ENCODE measurements at regions not wholly inside any gene's neighbourhood (a gene's known extent, or its start where the extent isn't known, plus 50 kb on each side); places are given as distances from the start of the nearest gene placed in this dataset.

DNA sequence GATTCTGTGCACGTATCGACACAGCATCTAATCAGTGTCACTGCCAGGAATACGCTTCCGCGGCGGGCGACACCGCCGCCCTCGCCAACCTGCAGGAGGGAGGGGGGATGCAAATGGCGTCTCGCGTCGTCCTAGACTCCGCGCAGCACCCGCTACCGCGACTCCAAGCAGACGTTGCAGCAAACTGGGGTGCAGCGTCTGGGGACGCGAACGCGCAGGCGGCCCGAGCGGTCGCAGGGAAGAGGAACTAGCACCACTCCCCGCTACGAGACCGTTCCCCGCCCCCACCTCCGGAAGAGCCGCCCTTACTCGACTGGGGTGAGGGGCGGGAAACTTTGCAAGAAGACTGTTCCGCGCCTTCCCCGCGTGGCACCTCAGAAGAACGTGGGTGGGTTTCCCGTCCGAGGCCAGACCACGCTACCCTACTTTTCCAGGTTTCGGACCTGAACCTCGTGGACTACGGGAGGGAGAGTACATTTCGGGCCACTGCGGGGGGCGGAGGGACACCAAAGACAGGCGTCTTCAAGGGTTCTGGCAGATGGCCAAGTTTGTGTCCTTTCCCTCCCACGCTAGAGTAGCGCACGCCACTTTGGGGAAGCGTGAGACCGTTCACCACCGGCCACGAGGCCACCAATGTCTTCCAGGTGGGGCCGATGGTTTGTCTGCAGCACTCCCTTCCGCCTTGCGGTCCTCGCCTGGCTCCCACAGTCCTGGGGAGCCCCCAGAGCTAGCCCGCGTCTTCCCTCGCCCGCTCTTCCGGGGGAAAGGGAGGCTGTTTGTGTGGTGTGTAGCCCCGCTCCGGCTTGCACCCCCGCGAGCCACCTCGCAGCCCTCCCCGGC lies 78.0 kb upstream of the BCOR start:
- peak; percentile 61 for DNase-seq

- DNase-seq, result no peak
Observed at GRCh38 chrX:40174854-40175510, 77.2 kb upstream of the BCOR start.

GRCh38 chrX:40174001-40174853 lies 76.5 kb upstream of the BCOR start:
- DNase-seq, result peak; percentile 52

DNA sequence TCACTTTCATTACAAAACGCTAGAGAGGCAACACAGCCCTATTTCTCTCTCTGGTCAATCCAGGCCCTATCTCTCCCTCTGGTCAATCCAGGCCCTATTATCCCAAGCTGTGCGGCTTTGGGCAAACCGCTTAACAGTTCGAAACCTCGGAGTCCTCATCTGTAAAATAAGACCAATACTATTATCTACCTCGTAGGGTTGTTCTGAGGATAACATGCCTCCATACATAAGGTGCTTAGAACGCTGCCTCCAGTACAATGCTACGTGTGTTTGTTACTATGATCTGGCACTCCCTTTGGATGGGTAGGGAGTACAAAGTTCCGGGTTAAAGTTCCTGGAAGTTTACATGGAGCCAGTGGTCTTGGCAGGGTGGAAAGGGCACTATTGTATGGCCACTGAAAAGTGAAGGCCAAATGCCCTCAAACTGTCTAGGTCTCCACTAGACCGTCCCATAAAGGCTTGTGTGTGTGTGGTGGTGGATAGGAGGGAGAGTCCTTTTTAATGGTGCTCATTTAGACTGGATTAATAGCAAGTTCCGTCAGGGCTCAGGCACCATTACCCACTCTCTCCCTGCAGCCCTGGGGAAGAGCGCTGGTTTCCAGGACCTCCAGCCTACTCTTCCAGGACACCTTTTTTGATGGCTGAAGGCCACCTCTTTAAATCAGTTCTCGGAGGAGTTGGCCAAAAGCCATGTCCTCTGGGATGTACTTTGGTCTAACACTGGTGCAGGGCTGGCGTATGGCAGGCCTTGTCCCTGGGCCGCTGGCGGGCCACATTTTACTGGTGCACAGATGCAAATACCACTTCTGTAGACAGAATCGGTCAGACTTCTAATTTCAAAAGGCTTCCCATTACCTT lies 75.6 kb upstream of the BCOR start:
- DNase-seq, result no peak

DNA sequence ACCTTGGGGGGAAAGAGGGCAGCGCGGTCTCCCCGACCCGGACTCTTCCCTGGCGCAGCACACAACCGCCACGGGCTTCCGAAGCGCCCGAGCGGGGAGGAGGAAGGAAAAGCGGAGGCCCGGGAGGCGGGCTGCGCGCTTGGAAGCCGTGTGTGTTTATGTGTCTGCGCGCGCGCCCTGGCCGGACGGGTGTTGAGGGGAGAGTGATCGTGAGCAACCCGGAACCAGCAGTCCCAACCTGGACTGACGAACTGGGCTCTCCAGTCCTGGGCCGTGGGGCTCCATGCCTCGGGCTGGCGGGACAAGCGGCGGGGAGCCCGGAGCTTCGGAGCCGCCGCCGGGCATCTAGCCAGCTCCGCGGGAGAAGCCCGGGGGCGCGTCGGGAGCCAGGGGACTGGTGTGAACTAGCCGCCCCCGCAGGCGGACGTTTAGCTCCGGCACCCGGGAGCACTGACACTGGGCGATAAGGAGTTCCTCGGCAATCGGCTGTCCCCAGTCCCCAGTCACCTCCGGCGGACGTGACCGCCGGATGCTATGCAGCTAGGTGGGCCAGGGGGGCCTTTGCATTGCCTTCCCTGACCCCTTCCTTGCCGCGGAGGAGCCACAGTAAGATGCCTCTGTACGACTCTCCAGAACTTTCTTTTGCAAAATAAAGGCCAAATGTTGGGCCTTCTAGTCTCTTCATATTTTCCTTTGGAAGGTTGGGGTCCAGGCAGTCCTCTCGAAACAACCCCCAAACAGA lies 74.8 kb upstream of the BCOR start:
- DNase-seq, result no peak

- no peak for DNase-seq
Observed at GRCh38 chrX:40171513-40172400, 74.0 kb upstream of the BCOR start.

DNA sequence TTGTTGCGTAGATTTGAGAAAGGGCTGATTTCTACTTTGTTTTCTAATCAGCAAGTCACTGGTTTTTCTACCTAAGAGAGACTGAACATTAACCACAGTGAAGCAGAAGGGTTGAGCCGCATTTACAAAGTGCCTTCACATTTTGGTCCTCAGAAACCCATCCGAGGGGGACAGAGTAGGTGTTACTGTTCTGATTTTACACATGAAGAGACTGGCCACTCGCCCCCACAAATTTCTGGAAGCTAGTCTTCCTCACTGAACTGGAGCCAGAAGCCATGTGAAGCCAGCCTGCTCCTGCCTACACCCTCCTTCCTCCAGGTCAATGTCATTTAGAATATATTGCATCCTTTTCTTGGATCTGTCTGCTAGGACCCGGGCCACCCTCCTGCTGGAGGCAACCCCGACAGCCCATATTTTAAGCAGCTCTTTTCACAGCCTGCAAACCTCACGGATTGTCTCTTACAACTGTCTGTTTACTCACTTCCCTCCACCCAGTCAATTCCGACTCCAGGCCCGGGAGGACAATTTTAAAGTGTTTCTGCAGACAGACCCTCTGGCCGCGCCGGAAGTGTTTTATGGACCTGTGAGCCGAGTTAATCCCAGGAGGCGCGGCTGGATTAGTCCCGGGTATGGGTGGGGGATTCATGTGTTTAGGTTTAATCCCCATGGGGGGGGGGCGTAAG lies 73.2 kb upstream of the BCOR start:
- DNase-seq, result no peak

- peak; percentile 82 for DNase-seq
Observed at GRCh38 chrX:40169193-40170101, 71.7 kb upstream of the BCOR start.

- DNase-seq, result peak; percentile 79
Observed at GRCh38 chrX:40168480-40169011, 70.8 kb upstream of the BCOR start.

GRCh38 chrX:40167850-40168479 lies 70.2 kb upstream of the BCOR start:
- DNase-seq, result no peak

DNA sequence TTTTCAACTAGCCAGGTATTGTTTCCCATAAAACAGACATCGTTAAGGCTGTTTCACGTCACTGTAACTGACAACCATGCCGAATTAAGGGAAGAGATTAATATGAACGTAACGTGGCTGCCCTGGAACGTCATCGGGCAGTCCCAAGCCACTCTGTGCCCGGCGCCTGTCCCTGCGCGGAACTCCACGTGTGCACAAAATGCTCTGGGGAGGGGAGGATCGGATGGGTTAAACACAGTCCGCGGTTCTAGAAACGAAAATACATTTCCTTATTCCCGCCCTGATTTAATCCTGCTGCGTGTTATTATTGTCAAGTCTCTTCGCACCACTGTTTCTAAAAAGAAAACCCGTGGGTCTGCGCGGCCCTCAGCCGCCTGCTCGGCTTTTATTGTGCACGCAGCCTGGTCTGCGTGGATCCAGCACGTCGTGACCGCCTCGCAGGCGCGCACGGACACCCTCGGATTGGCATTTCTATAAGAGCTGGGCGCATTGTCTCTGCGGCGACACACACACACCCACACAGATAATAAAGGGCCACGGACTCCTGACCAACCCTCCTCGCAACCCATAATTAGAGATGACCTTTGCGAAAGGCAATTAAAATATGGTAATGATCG lies 69.6 kb upstream of the BCOR start:
- no peak for DNase-seq

- no peak for DNase-seq
Observed at GRCh38 chrX:40166582-40166981, 68.8 kb upstream of the BCOR start.

GRCh38 chrX:40165861-40166260 lies 68.1 kb upstream of the BCOR start:
- DNase-seq, result no peak

GRCh38 chrX:40165206-40165605 lies 67.4 kb upstream of the BCOR start:
- DNase-seq, result no peak

DNA sequence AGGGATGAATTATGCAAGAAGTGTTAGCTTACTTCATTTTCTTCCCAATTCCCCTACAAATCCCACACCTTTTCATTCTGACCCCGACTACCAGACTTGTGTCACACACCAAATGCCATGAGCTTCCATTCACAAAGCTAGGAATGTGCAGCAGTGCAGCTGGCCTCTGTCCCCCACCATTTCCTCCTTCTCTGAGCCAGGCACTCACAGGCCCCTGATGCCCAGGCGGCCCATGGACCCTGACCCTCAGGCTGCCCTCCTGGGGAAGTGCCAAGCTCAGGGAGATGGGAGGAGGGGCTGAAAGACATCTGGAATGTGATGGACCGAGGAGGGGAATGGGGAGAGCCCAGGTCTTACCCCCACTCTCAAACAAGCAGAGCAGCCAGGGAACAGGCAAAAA lies 67.0 kb upstream of the BCOR start:
- DNase-seq, result no peak

DNA sequence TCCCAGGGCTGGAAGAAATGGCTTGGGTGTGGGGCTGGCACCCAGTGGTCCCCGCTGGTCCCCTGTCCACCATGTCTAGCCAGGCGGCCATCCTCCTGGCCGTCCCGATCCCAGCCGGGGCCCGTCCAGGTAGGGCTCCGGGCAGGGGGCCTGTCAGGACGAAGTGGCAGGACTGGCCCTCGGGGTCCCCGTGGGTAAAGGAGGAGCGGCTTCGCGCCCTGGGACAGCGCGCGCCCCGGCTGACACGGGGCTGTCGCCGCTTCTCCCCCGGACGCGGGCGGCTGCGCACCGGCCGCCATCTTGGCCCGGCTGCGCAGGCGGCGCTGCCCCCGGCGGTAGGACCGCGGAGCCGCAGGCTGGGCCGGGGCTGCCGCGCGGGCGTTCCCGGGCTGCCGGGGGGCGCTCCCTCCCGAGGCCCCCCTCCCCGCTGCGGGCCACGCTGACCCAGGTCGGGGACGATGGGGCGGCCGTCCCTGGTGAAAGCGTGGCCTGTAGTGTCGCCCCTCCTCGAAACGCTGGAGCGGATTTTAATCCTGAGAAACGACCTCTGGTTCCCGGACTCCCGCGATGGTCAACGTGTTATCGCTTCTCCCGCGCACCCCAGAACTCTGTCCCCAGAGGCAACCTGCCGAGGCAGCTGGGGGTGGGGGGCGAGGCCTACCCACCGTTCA lies 60.4 kb upstream of the BCOR start:
- no peak for DNase-seq

Measured in NCI-H1417 treated with DMSO at 0.1 percent for 48 hours (cell line).